GM13976 (cell line): ENCODE measurements at regions not wholly inside any gene's neighbourhood (a gene's known extent, or its start where the extent isn't known, plus 50 kb on each side); places are given as distances from the start of the nearest gene placed in this dataset.

Experiments
- DNase-seq: peaks from one replicate; pipeline ENCODE4 v3.0.0; 2012; ENCODE audit warnings: low spot score
- CTCF ChIP-seq: IDR thresholded peaks from 2 replicates; pipeline ENCODE4 v1.5.1; 2012; ENCODE audit warnings: borderline replicate concordance, mild to moderate bottlenecking; ENCODE audit not compliant: insufficient read depth; ENCODE audit errors: extremely low read depth, missing control alignments, control extremely low read depth
- in situ Hi-C: fragments of 300-500 bp; cut with MboI; formaldehyde crosslinking; loops from one replicate; pipeline ENCODE4 v1.12.0; 2022; ENCODE audit warnings: low sequenced_read_pairs, mixed read lengths, inconsistent platforms; ENCODE audit not compliant: unreplicated experiment

GRCh38 chr9:115766370-115766955, 387.1 kb upstream of the PAPPA start:
- in situ Hi-C loops, result no loop called here
- TF ChIP-seq CTCF, result no peak
- no peak for DNase-seq

- no peak for TF ChIP-seq CTCF
- in situ Hi-C loops, result no loop called here
- DNase-seq, result no peak
These were observed 383.1 kb upstream of the PAPPA start for GRCh38 chr9:115770521-115770920.

DNA sequence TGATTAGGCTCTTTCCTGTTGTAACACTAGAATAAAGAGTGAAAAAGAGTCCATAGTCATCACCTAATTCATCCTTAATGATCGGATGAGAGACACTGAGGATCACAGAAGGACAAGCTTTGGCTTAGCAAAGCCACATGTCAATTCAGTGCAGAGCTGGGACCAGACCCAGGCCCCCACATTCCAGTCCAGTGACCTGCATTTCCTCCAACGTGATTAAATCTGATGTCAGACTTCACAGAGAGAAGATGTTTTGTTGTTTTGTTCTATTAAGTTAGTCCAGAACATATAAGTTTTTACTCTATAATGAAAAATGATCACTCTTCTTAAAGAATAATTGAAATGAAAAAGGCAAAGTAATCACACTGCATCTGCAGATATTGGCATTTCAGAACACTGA, 377.9 kb upstream of the PAPPA start:
- TF ChIP-seq CTCF, result no peak
- DNase-seq, result no peak

DNA sequence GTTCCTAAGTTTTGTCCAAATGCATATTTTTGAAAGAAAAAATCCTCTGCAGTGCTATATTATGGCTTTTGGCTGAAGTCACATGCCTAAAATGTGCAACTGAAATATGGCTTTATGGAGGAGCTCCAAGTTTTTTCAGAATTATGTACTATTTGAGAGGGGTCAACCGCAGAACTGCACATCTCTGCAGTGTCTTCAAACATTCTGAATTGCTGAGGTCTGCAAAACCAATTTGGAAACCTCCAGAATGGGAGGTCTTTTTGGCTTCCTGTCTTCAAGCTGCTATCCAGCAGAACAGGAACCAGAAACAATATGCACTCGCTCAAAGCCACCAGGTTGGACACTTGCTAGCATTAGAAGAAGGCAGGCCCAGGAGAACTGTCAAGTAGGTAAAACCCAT, 376.0 kb upstream of the PAPPA start:
- in situ Hi-C loops, result no loop called here
- DNase-seq, result no peak
- no peak for TF ChIP-seq CTCF

More for the DNA sequence above, 377.9 kb upstream of the PAPPA start:
- in situ Hi-C loops, result no loop called here

- no peak for DNase-seq
- no peak for TF ChIP-seq CTCF
- in situ Hi-C loops, result no loop called here
These were observed 372.4 kb upstream of the PAPPA start for GRCh38 chr9:115781070-115781736.

- in situ Hi-C loops, result no loop called here
- TF ChIP-seq CTCF, result no peak
These were observed 367.3 kb upstream of the PAPPA start for GRCh38 chr9:115786321-115786720.

More at GRCh38 chr9:115786321-115786720, 367.3 kb upstream of the PAPPA start:
- no peak for DNase-seq
